Stimulated activated naive B cell treated with anti-CD40 and anti-IgM and Interleukin-4, amounts not matched to agents 10 μg/mL and 1 μg/mL and 100 μg/mL, for 72 hours (primary cell): ENCODE measurements at regions not wholly inside any gene's neighbourhood (a gene's known extent, or its start where the extent isn't known, plus 50 kb on each side); places are given as distances from the start of the nearest gene placed in this dataset.

Experiments
- ATAC-seq, 2 donors: fragments of 150-1000 bp; cut with Tn5 transposase; replicated peaks; 2 replicates each; pipeline ENCODE4 v1.10.0; 2021; ENCODE audit warnings: moderate library complexity in 1 of 2
- DNase-seq: peaks from one replicate; pipeline ENCODE4 v3.0.0; 2021
- H3K27ac Mint-ChIP-seq: one replicate; pipeline ENCODE4 v1.8.0; 2022; ENCODE audit warnings: mild to moderate bottlenecking, mixed read lengths
- H3K27me3 Mint-ChIP-seq, 2 donors: one replicate each; pipeline ENCODE4 v1.8.0; 2022; ENCODE audit warnings: mixed read lengths in 2 of 2
- H3K36me3 Mint-ChIP-seq, 2 donors: one replicate each; pipeline ENCODE4 v1.8.0; 2022; ENCODE audit warnings: mixed read lengths in 2 of 2, mild to moderate bottlenecking in 1 of 2
- H3K4me1 Mint-ChIP-seq, 2 donors: one replicate each; pipeline ENCODE4 v1.8.0; 2022; ENCODE audit warnings: mixed read lengths in 2 of 2, mild to moderate bottlenecking in 1 of 2
- H3K4me3 Mint-ChIP-seq, 2 donors: one replicate each; pipeline ENCODE4 v1.8.0; 2022; ENCODE audit warnings: mild to moderate bottlenecking in 2 of 2, mixed read lengths in 2 of 2, moderate library complexity in 1 of 2
- H3K9me3 Mint-ChIP-seq, 2 donors: one replicate each; pipeline ENCODE4 v1.8.0; 2022; ENCODE audit warnings: mixed read lengths in 2 of 2, mild to moderate bottlenecking in 1 of 2

GRCh38 chr16:73317321-73317857 lies 269.5 kb upstream of the ZFHX3 start:
- no peak for DNase-seq
- ATAC-seq = no peak
- H3K4me1 Mint-ChIP-seq = peaks cover 10 to 23% of the 10 kb centered on the region in 2 donors
- peaks cover 0 to 7% of the 10 kb centered on the region in 2 donors for H3K27me3 Mint-ChIP-seq
- no peak overlapping the region for H3K4me3 Mint-ChIP-seq
- peaks cover 0 to 2% of the 10 kb centered on the region in 2 donors for H3K9me3 Mint-ChIP-seq
- H3K36me3 Mint-ChIP-seq = no peaks in the 10 kb centered on the region
- no peak overlapping the region for H3K27ac Mint-ChIP-seq

GRCh38 chr16:73315645-73316044 lies 267.7 kb upstream of the ZFHX3 start:
- DNase-seq (peak; percentile 50), ATAC-seq (peak; percentile 98)
- no peaks in the 10 kb centered on the region for H3K36me3 Mint-ChIP-seq
- peaks cover 0 to 2% of the 10 kb centered on the region in 2 donors for H3K9me3 Mint-ChIP-seq
- H3K4me3 Mint-ChIP-seq = peak overlapping the region in 1 of 2 donors; percentile 44
- peaks cover 0 to 1% of the 10 kb centered on the region in 2 donors for H3K27me3 Mint-ChIP-seq
- H3K27ac Mint-ChIP-seq = no peak overlapping the region
- peaks cover 10 to 23% of the 10 kb centered on the region in 2 donors for H3K4me1 Mint-ChIP-seq

GRCh38 chr16:73313950-73314349 lies 266.0 kb upstream of the ZFHX3 start:
- Mint-ChIP-seq H3K4me3 (no peak overlapping the region), H3K27me3 (no peaks in the 10 kb centered on the region), H3K27ac (no peak overlapping the region), H3K36me3 (no peaks in the 10 kb centered on the region), H3K4me1 (peaks cover 10 to 23% of the 10 kb centered on the region in 2 donors), H3K9me3 (peaks cover 0 to 2% of the 10 kb centered on the region in 2 donors)
- DNase-seq (no peak), ATAC-seq (no peak)

GRCh38 chr16:73311857-73312723 lies 264.2 kb upstream of the ZFHX3 start:
- H3K36me3 Mint-ChIP-seq = no peaks in the 10 kb centered on the region
- ATAC-seq (no peak), DNase-seq (no peak)
- H3K4me3 Mint-ChIP-seq = no peak overlapping the region
- H3K27ac Mint-ChIP-seq = no peak overlapping the region
- H3K9me3 Mint-ChIP-seq = peaks cover 0 to 2% of the 10 kb centered on the region in 2 donors
- H3K27me3 Mint-ChIP-seq = no peaks in the 10 kb centered on the region
- H3K4me1 Mint-ChIP-seq = peaks cover 11 to 27% of the 10 kb centered on the region in 2 donors

GRCh38 chr16:73308771-73309170 lies 260.8 kb upstream of the ZFHX3 start:
- H3K9me3 Mint-ChIP-seq = peaks cover 0 to 2% of the 10 kb centered on the region in 2 donors
- no peak overlapping the region for H3K4me3 Mint-ChIP-seq
- no peaks in the 10 kb centered on the region for H3K36me3 Mint-ChIP-seq
- H3K4me1 Mint-ChIP-seq = peaks cover 3 to 9% of the 10 kb centered on the region in 2 donors
- H3K27ac Mint-ChIP-seq = no peak overlapping the region
- no peaks in the 10 kb centered on the region for H3K27me3 Mint-ChIP-seq
- DNase-seq (no peak), ATAC-seq (no peak)

GRCh38 chr16:73306901-73307413 lies 259.0 kb upstream of the ZFHX3 start:
- Mint-ChIP-seq H3K9me3 (no peaks in the 10 kb centered on the region), H3K4me1 (peaks cover 3 to 9% of the 10 kb centered on the region in 2 donors), H3K27me3 (no peaks in the 10 kb centered on the region), H3K36me3 (no peaks in the 10 kb centered on the region), H3K27ac (peak overlapping the region; percentile 22), H3K4me3 (no peak overlapping the region)
- peak; percentile 63 to 64 for ATAC-seq
- DNase-seq = no peak

- no peaks in the 10 kb centered on the region for H3K27me3 Mint-ChIP-seq
- ATAC-seq (no peak), DNase-seq (no peak)
- H3K27ac Mint-ChIP-seq = no peak overlapping the region
- H3K36me3 Mint-ChIP-seq = no peaks in the 10 kb centered on the region
- H3K9me3 Mint-ChIP-seq = no peaks in the 10 kb centered on the region
- H3K4me3 Mint-ChIP-seq = no peak overlapping the region
- peaks cover 3 to 9% of the 10 kb centered on the region in 2 donors for H3K4me1 Mint-ChIP-seq
Measured at GRCh38 chr16:73304008-73304774, 256.3 kb upstream of the ZFHX3 start.

GRCh38 chr16:73302942-73303341 lies 255.0 kb upstream of the ZFHX3 start:
- no peaks in the 10 kb centered on the region for H3K9me3 Mint-ChIP-seq
- peaks cover 3 to 9% of the 10 kb centered on the region in 2 donors for H3K4me1 Mint-ChIP-seq
- no peaks in the 10 kb centered on the region for H3K27me3 Mint-ChIP-seq
- DNase-seq (no peak), ATAC-seq (no peak)
- no peak overlapping the region for H3K4me3 Mint-ChIP-seq
- H3K36me3 Mint-ChIP-seq = no peaks in the 10 kb centered on the region
- H3K27ac Mint-ChIP-seq = no peak overlapping the region

- no peaks in the 10 kb centered on the region for H3K9me3 Mint-ChIP-seq
- no peak for ATAC-seq
- H3K27ac Mint-ChIP-seq = no peak overlapping the region
- no peaks in the 10 kb centered on the region for H3K27me3 Mint-ChIP-seq
- no peak for DNase-seq
- no peak overlapping the region for H3K4me3 Mint-ChIP-seq
- H3K4me1 Mint-ChIP-seq = peaks cover under 1 to 5% of the 10 kb centered on the region in 2 donors
- H3K36me3 Mint-ChIP-seq = no peaks in the 10 kb centered on the region
Measured at GRCh38 chr16:73301984-73302383, 254.1 kb upstream of the ZFHX3 start.

GRCh38 chr16:73299346-73299745 lies 251.4 kb upstream of the ZFHX3 start:
- no peaks in the 10 kb centered on the region for H3K27me3 Mint-ChIP-seq
- DNase-seq (no peak), ATAC-seq (no peak)
- H3K4me1 Mint-ChIP-seq = no peaks in the 10 kb centered on the region
- no peak overlapping the region for H3K4me3 Mint-ChIP-seq
- no peaks in the 10 kb centered on the region for H3K36me3 Mint-ChIP-seq
- H3K27ac Mint-ChIP-seq = no peak overlapping the region
- no peaks in the 10 kb centered on the region for H3K9me3 Mint-ChIP-seq

GRCh38 chr16:73298562-73298961 lies 250.6 kb upstream of the ZFHX3 start:
- Mint-ChIP-seq H3K27me3 (no peaks in the 10 kb centered on the region), H3K9me3 (no peaks in the 10 kb centered on the region), H3K4me3 (no peak overlapping the region), H3K36me3 (no peaks in the 10 kb centered on the region), H3K4me1 (no peaks in the 10 kb centered on the region), H3K27ac (no peak overlapping the region)
- no peak for ATAC-seq
- DNase-seq = no peak

- peak in 1 of 2 donors; percentile 4 for ATAC-seq
- H3K27ac Mint-ChIP-seq = peak overlapping the region; percentile 4
- DNase-seq = no peak
Measured at GRCh38 chr16:73290258-73290657, 242.3 kb upstream of the ZFHX3 start.

GRCh38 chr16:73289232-73289631 lies 241.3 kb upstream of the ZFHX3 start:
- H3K4me3 Mint-ChIP-seq = no peak overlapping the region
- peaks cover 5 to 8% of the 10 kb centered on the region in 2 donors for H3K4me1 Mint-ChIP-seq
- peaks cover 16 to 17% of the 10 kb centered on the region in 2 donors for H3K27me3 Mint-ChIP-seq
- H3K36me3 Mint-ChIP-seq = no peaks in the 10 kb centered on the region
- ATAC-seq (peak; percentile 90 to 91), DNase-seq (peak; percentile 66)
- peaks cover 2 to 4% of the 10 kb centered on the region in 2 donors for H3K9me3 Mint-ChIP-seq
- peak overlapping the region; percentile 68 for H3K27ac Mint-ChIP-seq

More at GRCh38 chr16:73290258-73290657, 242.3 kb upstream of the ZFHX3 start:
- Mint-ChIP-seq H3K9me3 (peaks cover 2 to 4% of the 10 kb centered on the region in 2 donors), H3K36me3 (no peaks in the 10 kb centered on the region), H3K4me3 (no peak overlapping the region), H3K27me3 (peaks cover 14 to 16% of the 10 kb centered on the region in 2 donors), H3K4me1 (peaks cover 5 to 8% of the 10 kb centered on the region in 2 donors)

GRCh38 chr16:73288520-73288919 lies 240.6 kb upstream of the ZFHX3 start:
- ATAC-seq (no peak), DNase-seq (no peak)
- Mint-ChIP-seq H3K4me1 (peaks cover 5 to 8% of the 10 kb centered on the region in 2 donors), H3K27me3 (peaks cover 16 to 17% of the 10 kb centered on the region in 2 donors), H3K9me3 (peaks cover 2 to 4% of the 10 kb centered on the region in 2 donors), H3K36me3 (no peaks in the 10 kb centered on the region), H3K27ac (no peak overlapping the region), H3K4me3 (no peak overlapping the region)
